NCI-H460 (cell line): ENCODE measurements at regions not wholly inside any gene's neighbourhood (a gene's known extent, or its start where the extent isn't known, plus 50 kb on each side); places are given as distances from the start of the nearest gene placed in this dataset.
"Not testable (repeated sequence)": the region's sequence is repeated elsewhere in the genome, so short reads cannot be mapped to it uniquely, and the experiment has no call there.

Experiments
- DNase-seq: peaks from one replicate; pipeline ENCODE4 v3.0.0-alpha.2; 2016; ENCODE audit warnings: low read depth; ENCODE audit errors: extremely low read depth

DNA sequence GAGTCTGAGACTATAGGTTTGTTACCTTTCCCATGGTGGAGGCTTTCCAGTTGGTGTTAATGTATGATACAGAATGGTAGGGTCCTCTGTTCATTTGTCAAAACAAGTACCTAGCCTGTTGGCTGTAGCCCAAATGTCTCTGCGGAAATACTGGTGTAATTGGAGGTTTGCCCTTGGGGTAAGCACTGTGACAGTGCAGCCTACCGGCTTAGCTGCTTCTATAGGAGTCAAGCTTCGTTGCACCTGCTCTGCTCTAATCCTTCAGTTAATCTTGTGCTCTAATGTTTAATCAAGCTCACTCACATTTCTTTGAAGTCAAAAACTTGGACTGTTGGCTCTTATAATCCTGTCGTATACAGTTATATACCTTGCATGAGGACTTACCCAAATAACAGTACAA, 203.4 kb downstream of the CCNG2 start:
- DNase-seq, result no peak

DNA sequence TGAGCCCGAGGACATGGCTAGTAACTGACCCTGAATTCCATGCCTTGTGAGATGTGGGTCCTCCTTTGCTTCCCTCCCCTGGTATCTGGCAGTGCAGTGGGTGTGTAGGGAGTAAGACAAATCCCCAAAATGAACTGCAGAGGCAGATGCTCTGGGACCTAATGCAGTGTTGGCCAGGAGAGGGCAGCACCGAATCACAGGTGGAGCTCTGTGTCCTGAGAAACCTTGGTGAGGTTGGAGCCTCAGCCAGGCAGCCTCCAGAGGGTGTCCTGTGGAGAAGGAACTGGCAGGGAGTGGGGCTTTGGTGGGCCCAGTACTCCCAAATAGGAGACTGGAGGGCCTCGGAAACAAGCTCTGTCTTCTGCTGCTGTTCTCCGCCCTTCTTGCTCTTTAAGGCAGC, 209.9 kb downstream of the CCNG2 start:
- not testable (repeated sequence) for DNase-seq

GRCh38 chr4:77367638-77368037, 210.6 kb downstream of the CCNG2 start:
- no peak for DNase-seq

GRCh38 chr4:77372375-77372774, 215.4 kb downstream of the CCNG2 start:
- DNase-seq, result no peak

DNA sequence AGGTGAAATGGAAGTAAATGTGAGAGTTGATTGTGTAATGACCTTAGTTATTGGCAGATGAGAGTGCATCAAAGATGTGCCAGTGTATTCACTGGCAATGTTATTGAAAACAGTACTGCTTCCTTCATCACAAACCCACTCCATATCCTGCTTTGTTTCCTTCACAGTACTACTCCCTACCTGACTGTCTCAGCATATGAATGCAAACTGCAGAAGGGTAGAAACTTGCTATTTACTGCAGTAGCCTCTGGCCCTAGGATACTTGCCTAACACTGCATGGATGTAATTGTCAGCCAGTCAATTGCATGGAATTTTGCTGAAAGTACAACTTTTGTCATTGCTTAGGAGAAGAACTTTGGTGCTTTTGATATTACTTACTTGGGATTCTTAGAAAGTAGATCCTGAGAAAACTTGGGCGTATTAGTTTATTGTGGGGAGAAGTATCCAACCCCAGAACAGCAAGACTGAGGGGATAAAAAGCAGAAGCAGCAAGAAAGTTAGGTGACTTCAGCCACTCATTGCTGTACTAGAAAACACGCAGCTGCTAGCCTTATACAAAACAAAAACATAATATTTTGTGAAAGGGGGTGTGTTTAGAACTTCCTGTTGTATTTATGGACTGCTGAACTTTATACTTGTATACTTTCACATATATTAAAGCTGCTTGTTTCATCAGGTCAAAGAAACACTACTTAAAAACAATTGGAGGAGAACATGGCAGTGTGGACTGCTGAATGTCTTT, 219.0 kb downstream of the CCNG2 start:
- no peak for DNase-seq

DNA sequence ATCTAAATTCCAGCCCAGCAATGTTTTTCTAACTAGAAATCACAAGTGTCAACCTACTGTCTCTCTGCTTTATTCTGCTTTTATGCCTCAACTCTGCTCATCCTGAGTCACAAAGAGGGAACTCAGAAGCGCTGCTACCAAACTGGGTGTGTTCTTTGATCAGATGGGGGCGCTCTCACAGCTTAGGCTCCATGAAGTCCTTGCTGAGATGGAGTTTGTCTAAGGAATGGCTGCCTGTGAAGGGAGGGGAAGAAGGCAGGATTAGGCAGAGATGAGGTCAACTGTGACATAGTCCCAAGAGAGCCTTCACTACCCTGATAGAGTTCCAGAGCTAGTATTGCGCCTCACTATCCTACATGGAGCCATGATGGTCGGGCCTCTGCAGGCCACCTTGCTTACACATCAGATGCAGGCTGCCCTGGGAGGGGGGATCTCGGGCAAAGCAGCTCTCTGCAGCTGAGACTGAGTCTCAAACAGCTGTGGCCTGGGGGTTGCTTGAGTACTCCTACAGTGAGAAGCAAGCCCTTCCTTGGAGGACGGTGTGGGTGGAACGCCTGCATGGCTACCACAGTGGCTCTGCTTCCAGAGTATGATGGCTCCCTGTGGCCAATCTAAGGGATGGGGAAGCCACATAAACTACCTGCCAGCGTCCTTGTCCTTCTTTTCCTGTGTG, 219.9 kb downstream of the CCNG2 start:
- no peak for DNase-seq

DNA sequence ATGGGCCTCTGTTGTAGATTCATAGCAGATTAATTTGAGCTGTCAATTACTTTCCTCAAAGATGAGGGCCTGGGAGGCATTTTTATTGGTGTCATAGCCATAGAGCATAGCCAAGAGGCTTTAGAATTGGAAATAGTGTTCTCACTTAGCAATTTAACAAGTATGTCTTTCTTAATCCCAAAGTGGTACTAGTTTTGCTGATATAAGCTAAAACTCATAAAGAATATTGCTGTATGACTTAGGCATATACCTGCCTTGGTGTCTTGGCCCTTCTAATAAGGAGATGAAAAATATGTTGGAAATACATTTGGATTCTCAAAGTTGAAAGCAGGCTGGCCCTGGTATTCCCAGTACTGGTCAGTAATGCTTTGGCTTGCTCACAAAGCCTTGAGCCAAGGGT, 221.5 kb upstream of the CXCL13 start:
- DNase-seq, result no peak

DNA sequence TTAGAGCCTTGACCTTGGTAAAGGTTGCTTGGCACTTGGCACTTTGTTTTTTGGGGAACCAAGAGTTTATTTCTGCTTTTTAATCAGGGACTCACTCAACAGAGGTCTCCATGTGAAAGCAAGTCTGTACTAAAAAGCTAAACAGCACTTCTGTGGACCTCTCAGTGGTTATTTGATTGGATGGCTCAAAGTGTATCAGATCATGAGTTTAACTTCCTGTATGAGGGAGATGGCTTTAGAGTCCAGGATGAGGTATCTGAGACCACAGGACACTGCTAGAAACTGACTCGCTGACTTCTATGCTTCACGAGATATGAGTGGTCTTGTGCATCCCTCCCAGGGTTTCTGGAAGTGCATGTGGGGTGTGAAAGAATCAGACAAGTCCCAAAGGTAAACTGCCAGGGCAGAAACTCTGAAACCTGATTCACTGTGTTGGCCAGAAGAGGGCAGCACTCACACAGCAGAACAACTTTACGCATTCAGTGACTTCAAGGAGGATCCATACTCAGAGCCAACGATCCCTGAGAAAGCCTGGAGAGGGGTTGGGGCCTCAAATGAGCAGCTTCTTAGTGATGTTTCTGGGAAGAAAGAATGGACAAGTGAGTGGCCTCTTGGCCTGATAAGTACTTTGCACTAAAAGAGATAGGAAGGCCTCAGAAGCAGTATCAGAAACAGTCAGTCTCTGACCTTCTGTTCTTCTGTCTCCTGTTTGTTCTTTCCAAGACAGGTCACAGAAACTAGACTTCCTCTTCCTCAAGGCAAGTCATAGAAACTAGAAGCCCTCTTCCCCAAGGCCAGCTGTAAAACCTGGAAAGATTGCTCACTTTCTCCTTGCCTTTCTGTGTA, 220.3 kb upstream of the CXCL13 start:
- peak; percentile 52 for DNase-seq

- DNase-seq, result no peak
Measured at GRCh38 chr4:77393996-77394395, 211.6 kb upstream of the CXCL13 start.

- no peak for DNase-seq
Measured at GRCh38 chr4:77395481-77395880, 210.1 kb upstream of the CXCL13 start.

DNA sequence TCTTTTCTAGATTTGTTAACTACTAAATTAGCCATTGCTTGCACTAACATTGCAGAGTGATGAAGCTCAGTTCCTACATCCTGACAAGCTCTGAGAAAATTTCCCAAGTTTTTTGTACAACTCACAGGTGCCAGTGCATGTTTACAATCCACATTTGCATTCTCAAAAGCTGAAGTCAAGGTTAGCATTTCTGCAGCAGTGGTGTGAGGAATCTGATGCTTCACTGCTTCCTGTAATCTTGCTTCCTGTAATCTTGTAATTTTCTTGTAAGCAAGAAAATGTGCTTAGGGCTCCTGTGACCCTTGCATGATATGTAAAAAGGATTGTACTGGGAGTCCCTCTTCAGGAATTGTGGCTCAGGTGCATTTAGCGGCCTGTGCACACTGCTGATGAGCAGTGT, 207.4 kb upstream of the CXCL13 start:
- no peak for DNase-seq

- no peak for DNase-seq
Measured at GRCh38 chr4:77399831-77400230, 205.8 kb upstream of the CXCL13 start.

DNA sequence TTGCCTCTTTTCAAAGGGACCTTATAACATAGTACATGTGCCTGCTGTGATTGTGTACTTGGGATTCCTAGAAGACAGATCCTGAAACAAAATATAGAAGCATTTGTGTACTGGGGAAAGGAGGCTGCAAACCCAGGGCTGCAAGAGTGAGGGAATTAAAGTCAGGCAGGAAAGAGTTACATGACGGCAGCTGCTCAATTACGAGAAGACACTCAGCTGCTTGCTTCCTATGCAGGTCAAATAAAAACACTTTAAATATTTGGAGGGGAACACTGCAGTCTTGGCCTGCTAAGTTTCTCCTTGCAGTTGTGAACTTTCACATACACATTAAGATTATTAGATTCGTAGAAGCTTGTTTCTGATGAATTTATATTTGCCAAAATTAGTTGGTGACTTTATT, 191.9 kb upstream of the CXCL13 start:
- no peak for DNase-seq

DNA sequence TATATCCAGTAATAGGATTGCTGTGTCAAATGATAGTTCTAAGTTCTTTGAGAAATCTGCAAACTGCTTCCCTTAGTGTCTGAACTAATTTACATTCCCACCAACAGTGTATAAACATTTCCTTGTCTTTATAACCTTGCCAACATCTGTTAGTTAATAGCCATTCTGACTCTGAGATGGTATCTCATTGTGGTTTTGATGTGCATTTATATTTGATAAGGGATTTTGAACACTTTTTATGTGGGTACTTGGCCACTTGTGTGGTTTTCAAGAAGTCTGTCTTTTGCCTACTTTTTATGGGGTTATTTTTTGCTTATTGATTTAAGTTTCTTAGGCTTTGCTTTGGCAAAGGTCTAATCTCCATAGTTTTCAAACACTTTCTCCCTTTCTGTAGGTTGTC, 189.9 kb upstream of the CXCL13 start:
- no peak for DNase-seq

DNA sequence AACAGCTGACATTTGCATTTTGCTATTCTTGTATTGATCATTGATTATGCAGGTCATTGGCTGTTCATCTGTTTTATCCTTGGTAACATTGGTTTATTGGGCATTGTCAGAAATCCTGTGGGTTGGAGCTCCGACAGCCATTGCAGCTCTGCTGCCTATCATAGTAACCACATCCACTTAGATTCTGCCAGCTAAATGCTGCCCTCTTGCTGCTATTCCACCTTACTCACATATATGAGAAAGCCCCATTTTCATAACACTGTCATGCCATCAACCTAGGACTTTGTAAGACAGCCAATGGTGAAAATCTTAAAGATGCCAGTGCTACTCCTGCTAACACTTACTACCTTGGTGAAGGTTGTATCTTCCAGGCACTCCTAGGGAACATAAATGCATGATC, 187.3 kb upstream of the CXCL13 start:
- DNase-seq, result peak; percentile 3

- DNase-seq, result no peak
Measured at GRCh38 chr4:77430847-77431246, 174.8 kb upstream of the CXCL13 start.

DNA sequence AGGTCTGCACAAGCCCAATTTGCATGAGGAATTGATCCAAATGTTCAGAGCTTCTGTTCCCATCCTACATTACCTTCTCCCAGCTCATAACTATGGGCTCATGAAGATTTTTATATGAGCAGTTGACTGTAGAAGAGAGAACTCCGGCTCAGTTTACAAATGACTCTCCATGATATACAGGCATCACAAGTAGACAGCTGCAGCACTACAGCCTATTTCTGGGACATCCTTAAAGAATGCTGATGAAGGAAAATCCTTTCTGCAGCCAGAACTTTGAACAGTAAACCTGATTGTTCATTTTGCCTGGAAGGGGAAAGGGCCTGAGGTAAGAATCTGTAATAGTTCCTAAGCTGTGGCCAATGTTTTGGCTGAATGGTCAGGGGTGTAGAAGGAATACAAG, 174.1 kb upstream of the CXCL13 start:
- DNase-seq, result no peak

GRCh38 chr4:77432717-77433417, 172.8 kb upstream of the CXCL13 start:
- no peak for DNase-seq

- DNase-seq, result peak; percentile 43
Measured at GRCh38 chr4:77433418-77433733, 172.2 kb upstream of the CXCL13 start.

GRCh38 chr4:77434299-77435092, 171.1 kb upstream of the CXCL13 start:
- no peak for DNase-seq
